AG04450 (cell line): ENCODE measurements at regions not wholly inside any gene's neighbourhood (a gene's known extent, or its start where the extent isn't known, plus 50 kb on each side); places are given as distances from the start of the nearest gene placed in this dataset.
A peak's percentile ranks its signal among the peaks of the same experiment; 100 is the strongest.

Experiments used
- CTCF ChIA-PET: fragments of 300-600, 350-600 bp; formaldehyde crosslinking; extraction: SDS; loops from one replicate; lab custom pipeline; 2022; ENCODE audit warnings: antibody characterized with exemption, inconsistent platforms; lab: Charles Lee
- POLR2A ChIA-PET: fragments of 350-600 bp; formaldehyde crosslinking; extraction: SDS; loops from one replicate; lab custom pipeline; 2021; ENCODE audit warnings: antibody characterized with exemption, inconsistent platforms; lab: Yijun Ruan, JAX
- DNase-seq: peaks from one replicate; pipeline ENCODE4 v3.0.0-alpha.2; 2011; ENCODE audit warnings: low read depth, low spot score
- H3K27ac ChIP-seq: one replicate; pipeline ENCODE4 v1.5.1; 2012; ENCODE audit warnings: low read depth, low read length, control low read depth
- H3K27me3 ChIP-seq: one replicate; pipeline ENCODE4 v1.6.0; 2012; ENCODE audit warnings: low read length; ENCODE audit not compliant: control insufficient read depth, insufficient read depth
- H3K4me3 ChIP-seq: 2 replicates; pipeline ENCODE4 v1.5.1; 2011; ENCODE audit warnings: mild to moderate bottlenecking, low read depth, low read length, control low read depth
- H3K9me3 ChIP-seq: 2 replicates; pipeline ENCODE4 v1.5.1; 2012; ENCODE audit warnings: low read length; ENCODE audit not compliant: control insufficient read depth, insufficient read depth
- TF ChIP-seq, protein P1 (sequence below): IDR thresholded peaks from 2 replicates; pipeline ENCODE4 v1.5.1; 2011; ENCODE audit warnings: low read depth, low read length, control low read depth, inconsistent platforms

DNA sequence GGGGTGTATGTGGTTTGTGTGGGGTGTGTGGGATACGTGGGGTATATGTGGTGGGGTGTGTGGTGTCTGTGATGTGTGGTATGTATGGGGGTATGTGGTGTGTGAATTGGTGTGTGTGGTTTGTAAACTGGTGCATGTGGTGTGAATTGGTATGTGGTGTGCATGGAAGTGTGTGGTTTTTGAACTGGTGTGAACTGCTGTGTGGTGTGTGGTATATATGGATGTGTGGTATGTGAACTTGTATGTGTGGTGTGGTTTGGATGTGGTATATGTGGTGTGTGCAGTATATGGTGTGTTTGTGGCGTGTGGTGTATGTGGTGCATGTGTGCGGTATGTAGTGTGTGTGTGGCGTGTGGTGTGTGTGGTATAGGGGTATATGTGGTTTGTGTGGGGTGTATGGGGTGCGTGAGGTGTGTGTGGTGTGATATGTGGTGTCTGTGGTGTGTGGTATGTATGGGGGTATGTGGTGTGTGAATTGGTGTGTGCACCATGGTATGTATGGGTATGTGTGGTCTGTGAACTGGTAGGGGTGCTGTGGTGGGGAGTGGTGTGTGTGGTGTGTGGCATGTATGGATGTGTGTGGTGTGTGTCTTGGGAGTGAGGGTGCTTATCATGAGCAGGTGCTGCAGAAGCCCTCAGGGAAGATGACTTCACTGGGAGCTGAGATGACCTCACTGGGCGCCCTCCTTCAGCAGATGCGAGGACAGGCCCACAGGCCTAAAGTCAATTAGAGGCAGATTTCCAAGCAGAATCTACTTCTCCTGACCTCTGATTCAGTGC, 209.6 kb upstream of the TNP1 start:
- ChIA-PET POLR2A (no interaction called here), CTCF (interaction anchor here (1.1 kb wide), 1 partner anchor 387 kb away, joined by 3 read pairs; no protein-coding TSS in a partner anchor)
- Histone ChIP-seq H3K27ac (no peak overlapping the region), H3K4me3 (no peak overlapping the region), H3K9me3 (peaks cover 14% of the 10 kb centered on the region), H3K27me3 (no peaks in the 10 kb centered on the region)
- no peak for DNase-seq
- TF ChIP-seq, protein P1, sequence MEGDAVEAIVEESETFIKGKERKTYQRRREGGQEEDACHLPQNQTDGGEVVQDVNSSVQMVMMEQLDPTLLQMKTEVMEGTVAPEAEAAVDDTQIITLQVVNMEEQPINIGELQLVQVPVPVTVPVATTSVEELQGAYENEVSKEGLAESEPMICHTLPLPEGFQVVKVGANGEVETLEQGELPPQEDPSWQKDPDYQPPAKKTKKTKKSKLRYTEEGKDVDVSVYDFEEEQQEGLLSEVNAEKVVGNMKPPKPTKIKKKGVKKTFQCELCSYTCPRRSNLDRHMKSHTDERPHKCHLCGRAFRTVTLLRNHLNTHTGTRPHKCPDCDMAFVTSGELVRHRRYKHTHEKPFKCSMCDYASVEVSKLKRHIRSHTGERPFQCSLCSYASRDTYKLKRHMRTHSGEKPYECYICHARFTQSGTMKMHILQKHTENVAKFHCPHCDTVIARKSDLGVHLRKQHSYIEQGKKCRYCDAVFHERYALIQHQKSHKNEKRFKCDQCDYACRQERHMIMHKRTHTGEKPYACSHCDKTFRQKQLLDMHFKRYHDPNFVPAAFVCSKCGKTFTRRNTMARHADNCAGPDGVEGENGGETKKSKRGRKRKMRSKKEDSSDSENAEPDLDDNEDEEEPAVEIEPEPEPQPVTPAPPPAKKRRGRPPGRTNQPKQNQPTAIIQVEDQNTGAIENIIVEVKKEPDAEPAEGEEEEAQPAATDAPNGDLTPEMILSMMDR, result no peak

DNA sequence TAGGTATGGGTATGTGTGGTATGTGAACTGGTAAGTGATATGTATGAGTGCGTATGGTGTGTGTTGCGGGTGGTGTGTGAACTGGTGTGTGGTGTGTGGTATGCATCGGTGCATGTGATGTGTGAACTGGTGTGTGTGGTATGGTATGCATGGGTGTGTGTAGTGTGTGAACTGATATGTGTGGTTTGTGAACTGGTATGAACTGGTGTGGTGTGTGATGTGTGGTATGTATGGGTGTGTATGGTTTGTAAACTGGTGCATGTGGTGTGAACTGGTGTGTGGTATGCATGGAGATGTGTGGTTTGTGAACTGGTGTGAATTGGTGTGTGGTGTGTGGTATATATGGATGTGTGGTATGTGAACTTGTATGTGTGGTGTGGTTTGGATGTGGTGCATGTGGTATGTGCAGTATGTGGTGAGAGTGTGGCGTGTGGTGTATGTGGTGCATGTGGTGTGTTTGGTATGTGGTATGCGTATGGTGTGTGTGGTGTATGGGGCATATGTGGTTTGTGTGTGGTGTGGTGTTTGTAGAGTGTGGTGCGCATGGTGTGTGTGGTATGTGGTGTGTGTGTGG, 208.9 kb upstream of the TNP1 start:
- no peaks in the 10 kb centered on the region for H3K27me3 ChIP-seq
- H3K4me3 ChIP-seq, result no peak overlapping the region
- POLR2A ChIA-PET, result no interaction called here
- TF ChIP-seq, protein P1, result no peak
- CTCF ChIA-PET, result no interaction called here
- H3K27ac ChIP-seq, result no peak overlapping the region
- peaks cover 14% of the 10 kb centered on the region for H3K9me3 ChIP-seq
- no peak for DNase-seq

DNA sequence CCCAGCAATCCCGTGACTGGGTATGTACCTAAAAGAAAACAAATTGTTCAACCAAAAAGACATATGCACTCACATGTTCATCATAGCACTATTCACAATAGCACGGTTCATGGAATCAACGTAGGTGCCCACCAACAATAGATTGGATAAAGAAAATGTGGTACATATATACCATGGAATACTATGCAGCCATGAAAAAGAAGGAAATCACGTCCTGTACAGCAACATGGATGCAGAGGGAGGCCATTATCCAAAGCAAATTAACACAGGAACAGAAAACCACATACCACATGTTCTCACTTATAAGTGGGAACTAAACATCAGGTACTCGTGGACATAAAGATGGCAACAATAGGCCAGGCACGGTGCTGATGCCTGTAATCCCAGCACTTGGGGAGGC, 207.9 kb upstream of the TNP1 start:
- CTCF ChIA-PET, result no interaction called here
- TF ChIP-seq, protein P1, result no peak

GRCh38 chr2:217066510-217067270, 206.8 kb upstream of the TNP1 start:
- TF ChIP-seq, protein P1, result no peak
- ChIA-PET POLR2A (interaction anchor here (0.7 to 2.1 kb wide), 10 partner anchors 18 to 690 kb away, joined by 3 to 20 read pairs (median 4); partner anchors contain the start of gene IGFBP5), CTCF (interaction anchor here (0.5 to 1.4 kb wide), 5 partner anchors 76 to 383 kb away, joined by 3 to 8 read pairs (median 3); partner anchors contain the start of gene IGFBP5)
- Histone ChIP-seq H3K27me3 (no peaks in the 10 kb centered on the region), H3K9me3 (peaks cover 14% of the 10 kb centered on the region), H3K27ac (peak overlapping the region; percentile 69), H3K4me3 (no peak overlapping the region)
- DNase-seq, result no peak

More for the DNA sequence above, 207.9 kb upstream of the TNP1 start:
- POLR2A ChIA-PET, result no interaction called here
- no peak for DNase-seq
- peaks cover 14% of the 10 kb centered on the region for H3K9me3 ChIP-seq
- H3K27ac ChIP-seq, result no peak overlapping the region
- H3K27me3 ChIP-seq, result no peaks in the 10 kb centered on the region
- no peak overlapping the region for H3K4me3 ChIP-seq
